ENCODE measurements at regions not wholly inside any gene's neighbourhood (a gene's known extent, or its start where the extent isn't known, plus 50 kb on each side); places are given as distances from the start of the nearest gene placed in this dataset.

- TF ChIP-seq BCL3 (IDR thresholded peaks at IDR 0.05; ENCODE audit: borderline replicate concordance, insufficient read depth, low read depth, low read length, poor library complexity, severe bottlenecking), result no peak
- no peak for TF ChIP-seq CEBPZ (IDR thresholded peaks at IDR 0.05; ENCODE audit: low read depth, low read length)
- TF ChIP-seq FOXM1 (IDR thresholded peaks at IDR 0.05; ENCODE audit: low read depth, low read length), result no peak; the same call in 1 of the 2 replicates
- TF ChIP-seq GATAD2B (conservative IDR thresholded peaks at IDR 0.05; ENCODE audit: low read depth), result peak; percentile 34; the same call in 1 of the 2 replicates
- 0 out of 2 replicates have a peak, but pooled peaks have one; percentile 22 for TF ChIP-seq NR2F1 (conservative IDR thresholded peaks at IDR 0.05)
- peak in 1 of 2 experiments; percentile 31; a peak in 1 of 4 replicates for TF ChIP-seq SRF (IDR thresholded peaks at IDR 0.05; ENCODE audit: low read depth in 2 of 2, low read length in 2 of 2)
- no peak for TF ChIP-seq SUPT20H (IDR thresholded peaks at IDR 0.05; ENCODE audit: borderline replicate concordance, control insufficient read depth, low read depth, low read length)
- TF ChIP-seq NR2C2 (IDR thresholded peaks at IDR 0.05; ENCODE audit: borderline replicate concordance, control insufficient read depth, insufficient read length, low read depth), result no peak
- no peak for TF ChIP-seq SREBF2 (IDR thresholded peaks at IDR 0.05; ENCODE audit: low read length)
- peak; percentile 42; the same call in 1 of the 2 replicates for TF ChIP-seq POLR2A (IDR thresholded peaks at IDR 0.05; ENCODE audit: low read depth, low read length)
- peak; percentile 60; the same call in 1 of the 2 replicates for TF ChIP-seq PAX5 (IDR thresholded peaks at IDR 0.05; ENCODE audit: borderline replicate concordance, low read depth, low read length)
- 0 out of 2 replicates have a peak, but pooled peaks have one; percentile 47 for TF ChIP-seq NKRF (conservative IDR thresholded peaks at IDR 0.05)
- 0 out of 2 replicates have a peak, but pooled peaks have one; percentile 17 for TF ChIP-seq GABPA (IDR thresholded peaks at IDR 0.05; ENCODE audit: low read depth)
- no peak for TF ChIP-seq RAD21 (IDR thresholded peaks at IDR 0.05; ENCODE audit: insufficient read depth, low read depth, low read length)
- 0 out of 2 replicates have a peak, but pooled peaks have one; percentile 10 for TF ChIP-seq ATF7 (IDR thresholded peaks at IDR 0.05; ENCODE audit: low read depth)
- TF ChIP-seq SMAD1 (IDR thresholded peaks at IDR 0.05; ENCODE audit: low read depth, partially characterized antibody), result no peak
- TF ChIP-seq POLR2AphosphoS5 (IDR thresholded peaks at IDR 0.05; ENCODE audit: low read length), result no peak
- no peak for TF ChIP-seq NFXL1 (IDR thresholded peaks at IDR 0.05; ENCODE audit: borderline replicate concordance)
- TF ChIP-seq IKZF2 (IDR thresholded peaks at IDR 0.05), result peak in 1 of 2 experiments; percentile 26; a peak in 2 of 4 replicates
- peak; percentile 66; the same call in 1 of the 2 replicates for TF ChIP-seq NBN (IDR thresholded peaks at IDR 0.05)
- no peak for TF ChIP-seq POLR2AphosphoS2 (IDR thresholded peaks at IDR 0.05; ENCODE audit: low read depth, low read length)
- no peak; the same call in 1 of the 2 replicates for TF ChIP-seq JUNB (IDR thresholded peaks at IDR 0.05)
- 0 out of 2 replicates have a peak, but pooled peaks have one; percentile 27 for TF ChIP-seq SMARCA5 (IDR thresholded peaks at IDR 0.05)
- peak; percentile 55; the same call in 1 of the 2 replicates for TF ChIP-seq ZNF24 (IDR thresholded peaks at IDR 0.05)
- 0 out of 2 replicates have a peak, but pooled peaks have one; percentile 19 for TF ChIP-seq CREM (IDR thresholded peaks at IDR 0.05; ENCODE audit: low read depth)
Observed at GRCh38 chr6:27188061-27188884, 59.2 kb upstream of the PRSS16 start (continued).
